ENCODE measurements at regions not wholly inside any gene's neighbourhood (a gene's known extent, or its start where the extent isn't known, plus 50 kb on each side); places are given as distances from the start of the nearest gene placed in this dataset.

GRCh38 chr7:120033114-120033513, 239.9 kb upstream of the KCND2 start:
- TF ChIP-seq CTCF (IDR thresholded peaks at IDR 0.05; ENCODE audit: low read depth, low read length) (no peak), EZH2phosphoT487 (IDR thresholded peaks at IDR 0.05; ENCODE audit: low read depth) (no peak)

All from OCI-LY3 (cell line).